ENCODE measurements at regions not wholly inside any gene's neighbourhood (a gene's known extent, or its start where the extent isn't known, plus 50 kb on each side); places are given as distances from the start of the nearest gene placed in this dataset.
"Not testable (repeated sequence)": the region's sequence is repeated elsewhere in the genome, so short reads cannot be mapped to it uniquely, and the experiment has no call there.

DNA sequence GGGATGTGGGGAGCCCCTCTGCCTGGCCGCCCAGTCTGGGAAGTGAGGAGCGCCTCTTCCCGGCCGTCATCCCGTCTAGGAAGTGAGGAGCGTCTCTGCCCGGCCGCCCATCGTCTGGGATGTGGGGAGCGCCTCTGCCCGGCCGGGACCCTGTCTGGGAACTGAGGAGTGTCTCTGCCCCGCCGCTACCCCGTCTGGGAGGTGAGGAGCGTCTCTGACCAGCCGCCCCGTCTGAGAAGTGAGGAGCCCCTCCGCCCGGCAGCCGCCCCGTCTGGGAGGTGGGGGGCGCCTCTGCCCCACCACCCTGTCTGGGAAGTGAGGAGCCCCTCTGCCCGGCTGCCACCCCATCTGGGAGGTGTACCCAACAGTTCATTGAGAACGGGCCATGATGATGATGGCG is 73.8 kb upstream of the LSAMP start:
- H3K4me3 ChIP-seq (ENCODE audit: extremely low read depth in 1 of 4, insufficient read depth in 2 of 4, low read depth in 3 of 4, low read length in 4 of 4); H2BK5ac ChIP-seq (ENCODE audit: low read depth, low read length); H4K20me1 ChIP-seq (replicated peaks in 1 of 2; ENCODE audit: control insufficient read depth in 1 of 2, insufficient read depth in 2 of 2, low read length in 2 of 2); H3K4ac ChIP-seq (replicated peaks; ENCODE audit: insufficient read length, low read depth, low read length); H3K27me3 ChIP-seq (replicated peaks in 1 of 4; ENCODE audit: control insufficient read depth in 3 of 4, extremely low read depth in 1 of 4, insufficient read depth in 3 of 4, low read length in 3 of 4); H3K14ac ChIP-seq (ENCODE audit: insufficient read length); H3K36me3 ChIP-seq (ENCODE audit: control insufficient read depth in 2 of 4, insufficient read depth in 4 of 4, low read length in 3 of 4); FAIRE-seq; H4K91ac ChIP-seq (replicated peaks; ENCODE audit: insufficient read length, low read length); CTCF ChIA-PET (ENCODE audit: partially characterized antibody); H2BK120ac ChIP-seq (replicated peaks; ENCODE audit: low read depth, low read length); H4K5ac ChIP-seq (ENCODE audit: insufficient read length, low read depth, low read length); H3K23me2 ChIP-seq (ENCODE audit: low read depth, low read length); H3K27ac ChIP-seq (ENCODE audit: low read depth, low read length); H3K79me2 ChIP-seq (ENCODE audit: control insufficient read depth in 1 of 2, insufficient read depth in 2 of 2, low read length in 2 of 2); H3K4me1 ChIP-seq (replicated peaks in 1 of 4; ENCODE audit: control insufficient read depth in 3 of 4, insufficient read depth in 4 of 4, low read length in 3 of 4); H2BK15ac ChIP-seq (ENCODE audit: low read length); H3K9ac ChIP-seq (replicated peaks in 1 of 4; ENCODE audit: extremely low read depth in 1 of 4, low read depth in 3 of 4, low read length in 3 of 4); POLR2A ChIA-PET (ENCODE audit: partially characterized antibody); H3K4me2 ChIP-seq (ENCODE audit: insufficient read depth in 1 of 2, low read depth in 2 of 2, low read length in 2 of 2); H2AFZ ChIP-seq (ENCODE audit: low read length); H2BK20ac ChIP-seq (ENCODE audit: low read length); H4K8ac ChIP-seq (ENCODE audit: extremely low read depth, insufficient read depth, low read length); H3K23ac ChIP-seq (ENCODE audit: insufficient read length); H3K79me1 ChIP-seq (ENCODE audit: low read depth, low read length); H3K18ac ChIP-seq (ENCODE audit: extremely low read depth, low read length); H3K56ac ChIP-seq (replicated peaks; ENCODE audit: insufficient read length, low read depth, low read length); H2BK12ac ChIP-seq (ENCODE audit: low read depth, low read length); H2AK5ac ChIP-seq (ENCODE audit: low read depth, low read length); DNase-seq (ENCODE audit: low read depth in 1 of 2, low spot score in 2 of 2): not testable (repeated sequence)
- peaks cover 0 to 11% of the 10 kb centered on the region in 2 experiments; a peak in 1 of 4 replicates for H3K9me3 ChIP-seq (ENCODE audit: insufficient read depth in 2 of 2, low read depth in 1 of 2, low read length in 1 of 2)
- WGBS, 2 experiments (ENCODE audit: extremely low coverage in 1 of 2, insufficient coverage in 1 of 2, insufficient read length in 1 of 2, insufficient replicate concordance in 2 of 2, low coverage in 1 of 2, low lambda C conversion rate in 2 of 2, missing lambda C conversion rate in 1 of 2): 97% methylated on average over 7 of the region's 26 CpGs; no CpG with 5 or more reads in 1 of the 2 experiments

DNA sequence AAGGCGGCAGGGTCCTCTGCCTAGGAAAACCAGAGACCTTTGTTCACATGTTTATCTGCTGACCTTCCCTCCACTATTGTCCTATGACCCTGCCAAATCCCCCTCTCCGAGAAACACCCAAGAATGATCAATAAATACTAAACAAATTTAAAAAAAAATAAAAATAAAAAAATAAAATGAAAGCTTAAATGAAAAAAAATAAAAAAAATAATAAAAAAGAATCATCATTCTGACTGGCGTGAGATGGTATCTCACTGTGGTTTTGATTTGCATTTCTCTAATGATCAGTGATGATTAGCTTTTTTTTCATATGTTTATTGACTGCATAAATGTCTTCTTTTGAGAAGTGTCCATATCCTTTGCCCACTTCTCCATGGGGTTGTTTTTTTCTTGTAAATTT is 74.5 kb upstream of the LSAMP start:
- WGBS, 2 experiments (ENCODE audit: extremely low coverage in 1 of 2, insufficient coverage in 1 of 2, insufficient read length in 1 of 2, insufficient replicate concordance in 2 of 2, low coverage in 1 of 2, low lambda C conversion rate in 2 of 2, missing lambda C conversion rate in 1 of 2): 87% methylated on average over 3 of the region's 3 CpGs; no CpG with 5 or more reads in 1 of the 2 experiments
- H3K23me2 ChIP-seq (ENCODE audit: low read depth, low read length); DNase-seq (ENCODE audit: low read depth in 1 of 2, low spot score in 2 of 2): not testable (repeated sequence)

More for the DNA sequence above, 74.5 kb upstream of the LSAMP start:
- H2BK12ac ChIP-seq (ENCODE audit: low read depth, low read length); H3K27ac ChIP-seq (ENCODE audit: low read depth, low read length); H3K56ac ChIP-seq (replicated peaks; ENCODE audit: insufficient read length, low read depth, low read length); H2BK15ac ChIP-seq (ENCODE audit: low read length); FAIRE-seq; H3K36me3 ChIP-seq (ENCODE audit: control insufficient read depth in 2 of 4, insufficient read depth in 4 of 4, low read length in 3 of 4); H3K27me3 ChIP-seq (replicated peaks in 1 of 4; ENCODE audit: control insufficient read depth in 3 of 4, extremely low read depth in 1 of 4, insufficient read depth in 3 of 4, low read length in 3 of 4); H3K4me1 ChIP-seq (replicated peaks in 1 of 4; ENCODE audit: control insufficient read depth in 3 of 4, insufficient read depth in 4 of 4, low read length in 3 of 4); H4K91ac ChIP-seq (replicated peaks; ENCODE audit: insufficient read length, low read length); H3K79me1 ChIP-seq (ENCODE audit: low read depth, low read length); H3K23ac ChIP-seq (ENCODE audit: insufficient read length); POLR2A ChIA-PET (ENCODE audit: partially characterized antibody); H3K4me3 ChIP-seq (ENCODE audit: extremely low read depth in 1 of 4, insufficient read depth in 2 of 4, low read depth in 3 of 4, low read length in 4 of 4); H3K4me2 ChIP-seq (ENCODE audit: insufficient read depth in 1 of 2, low read depth in 2 of 2, low read length in 2 of 2); H2AFZ ChIP-seq (ENCODE audit: low read length); H4K8ac ChIP-seq (ENCODE audit: extremely low read depth, insufficient read depth, low read length); H2AK5ac ChIP-seq (ENCODE audit: low read depth, low read length); H3K14ac ChIP-seq (ENCODE audit: insufficient read length); H4K5ac ChIP-seq (ENCODE audit: insufficient read length, low read depth, low read length); H3K4ac ChIP-seq (replicated peaks; ENCODE audit: insufficient read length, low read depth, low read length); H3K18ac ChIP-seq (ENCODE audit: extremely low read depth, low read length); H2BK120ac ChIP-seq (replicated peaks; ENCODE audit: low read depth, low read length); H2BK20ac ChIP-seq (ENCODE audit: low read length); H2BK5ac ChIP-seq (ENCODE audit: low read depth, low read length); H3K9ac ChIP-seq (replicated peaks in 1 of 4; ENCODE audit: extremely low read depth in 1 of 4, low read depth in 3 of 4, low read length in 3 of 4); H4K20me1 ChIP-seq (replicated peaks in 1 of 2; ENCODE audit: control insufficient read depth in 1 of 2, insufficient read depth in 2 of 2, low read length in 2 of 2); H3K79me2 ChIP-seq (ENCODE audit: control insufficient read depth in 1 of 2, insufficient read depth in 2 of 2, low read length in 2 of 2): not testable (repeated sequence)
- H3K9me3 ChIP-seq (ENCODE audit: insufficient read depth in 2 of 2, low read depth in 1 of 2, low read length in 1 of 2): peaks cover 0 to 11% of the 10 kb centered on the region in 2 experiments; a peak in 1 of 4 replicates
- CTCF ChIA-PET (ENCODE audit: partially characterized antibody): interaction anchor here (1.6 kb wide), 1 partner anchor 14 kb away, joined by 3 read pairs; no protein-coding TSS in a partner anchor

Data from H1 (cell line).